Activated CD4-positive, alpha-beta T cell treated with anti-CD3 and anti-CD28 coated beads, Interleukin-2, amount 10 ng/mL, durations not matched to agents 24 days and 14 days (primary cell): ENCODE measurements at regions not wholly inside any gene's neighbourhood (a gene's known extent, or its start where the extent isn't known, plus 50 kb on each side); places are given as distances from the start of the nearest gene placed in this dataset.

Experiments used
- DNase-seq: peaks from one replicate; pipeline ENCODE4 v3.0.0; 2022
- H3K27ac Mint-ChIP-seq: one replicate; pipeline ENCODE4 v1.8.0; 2022; ENCODE audit warnings: mild to moderate bottlenecking, mixed read lengths
- H3K27me3 Mint-ChIP-seq: one replicate; pipeline ENCODE4 v1.8.0; 2022; ENCODE audit warnings: mixed read lengths
- H3K36me3 Mint-ChIP-seq: one replicate; pipeline ENCODE4 v1.8.0; 2022; ENCODE audit warnings: low read depth, mild to moderate bottlenecking, mixed read lengths
- H3K4me1 Mint-ChIP-seq: one replicate; pipeline ENCODE4 v1.8.0; 2021; ENCODE audit warnings: mixed read lengths
- H3K4me3 Mint-ChIP-seq: one replicate; pipeline ENCODE4 v1.8.0; 2022; ENCODE audit warnings: mild to moderate bottlenecking, moderate library complexity, mixed read lengths
- H3K9me3 Mint-ChIP-seq: one replicate; pipeline ENCODE4 v1.8.0; 2021; ENCODE audit warnings: mixed read lengths
- intact Hi-C: fragments of 100-400 bp; cut with micrococcal nuclease; formaldehyde crosslinking; loops from one replicate; pipeline ENCODE4 v1.15.1; 2023

- intact Hi-C loops: no loop called here
- no peak overlapping the region for H3K27ac Mint-ChIP-seq
- no peak overlapping the region for H3K4me3 Mint-ChIP-seq
- no peaks in the 10 kb centered on the region for H3K4me1 Mint-ChIP-seq
- no peaks in the 10 kb centered on the region for H3K36me3 Mint-ChIP-seq
- no peaks in the 10 kb centered on the region for H3K27me3 Mint-ChIP-seq
- peaks cover 6% of the 10 kb centered on the region for H3K9me3 Mint-ChIP-seq
- no peak for DNase-seq
Measured at GRCh38 chr9:17057729-17058128, 77.1 kb upstream of the CNTLN start.

GRCh38 chr9:17052626-17053025 lies 82.2 kb upstream of the CNTLN start:
- Mint-ChIP-seq H3K27ac (no peak overlapping the region), H3K4me3 (no peak overlapping the region), H3K27me3 (no peaks in the 10 kb centered on the region), H3K4me1 (no peaks in the 10 kb centered on the region), H3K9me3 (peaks cover 6% of the 10 kb centered on the region), H3K36me3 (no peaks in the 10 kb centered on the region)
- DNase-seq: no peak
- intact Hi-C loops: no loop called here

- H3K27me3 Mint-ChIP-seq: no peaks in the 10 kb centered on the region
- no peaks in the 10 kb centered on the region for H3K9me3 Mint-ChIP-seq
- no peaks in the 10 kb centered on the region for H3K36me3 Mint-ChIP-seq
- no peak overlapping the region for H3K4me3 Mint-ChIP-seq
- no peak for DNase-seq
- intact Hi-C loops: no loop called here
- H3K4me1 Mint-ChIP-seq: no peaks in the 10 kb centered on the region
- H3K27ac Mint-ChIP-seq: no peak overlapping the region
Measured at GRCh38 chr9:17045381-17045940, 89.4 kb upstream of the CNTLN start.

DNA sequence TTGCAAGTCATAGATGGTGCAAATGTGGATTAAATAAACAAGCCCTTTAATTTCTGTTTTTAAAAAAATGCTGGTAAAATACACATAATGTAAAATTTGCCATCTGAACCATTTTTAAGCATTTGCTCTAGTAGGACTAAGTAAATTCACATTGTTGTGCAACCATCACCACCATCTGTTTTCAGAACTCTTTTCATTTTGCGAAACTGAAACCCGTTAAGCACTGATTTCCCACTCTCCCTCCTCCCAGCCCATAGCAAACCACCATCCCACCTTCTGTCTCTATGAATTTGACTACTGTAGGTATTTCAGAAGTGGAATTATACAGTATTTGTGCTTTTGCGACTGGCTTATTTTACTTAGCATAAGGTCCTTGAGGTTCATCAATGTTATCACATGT lies 103.3 kb upstream of the CNTLN start:
- Mint-ChIP-seq H3K4me1 (no peaks in the 10 kb centered on the region), H3K4me3 (no peak overlapping the region), H3K9me3 (no peaks in the 10 kb centered on the region), H3K27ac (no peak overlapping the region), H3K36me3 (no peaks in the 10 kb centered on the region), H3K27me3 (no peaks in the 10 kb centered on the region)
- DNase-seq: no peak
- intact Hi-C loops: no loop called here

GRCh38 chr9:17025281-17025680 lies 109.6 kb upstream of the CNTLN start:
- no peak overlapping the region for H3K4me3 Mint-ChIP-seq
- DNase-seq: no peak
- H3K36me3 Mint-ChIP-seq: no peaks in the 10 kb centered on the region
- no peak overlapping the region for H3K27ac Mint-ChIP-seq
- H3K4me1 Mint-ChIP-seq: no peaks in the 10 kb centered on the region
- H3K9me3 Mint-ChIP-seq: peaks cover 4% of the 10 kb centered on the region
- intact Hi-C loops: no loop called here
- H3K27me3 Mint-ChIP-seq: no peaks in the 10 kb centered on the region

DNA sequence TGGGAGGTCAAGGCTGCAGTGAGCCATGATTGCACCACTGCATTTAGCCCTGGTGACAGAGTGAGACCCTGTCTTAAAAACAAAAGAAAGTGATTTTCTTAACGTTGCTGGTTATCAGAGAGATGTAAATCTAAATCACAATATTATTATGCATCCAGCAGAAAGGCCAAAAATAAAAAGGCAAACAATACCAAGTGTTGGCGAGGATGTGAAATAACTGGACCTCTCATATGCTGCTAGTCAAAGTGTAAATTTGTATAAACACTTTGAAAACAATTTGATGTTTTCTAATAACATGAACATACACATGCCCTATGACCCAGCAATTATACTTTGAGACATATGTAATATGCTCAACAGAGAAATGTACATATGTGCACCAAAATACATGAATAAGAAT lies 110.7 kb upstream of the CNTLN start:
- DNase-seq: no peak
- no peaks in the 10 kb centered on the region for H3K36me3 Mint-ChIP-seq
- intact Hi-C loops: no loop called here
- H3K9me3 Mint-ChIP-seq: peaks cover 4% of the 10 kb centered on the region
- H3K27me3 Mint-ChIP-seq: no peaks in the 10 kb centered on the region
- H3K4me3 Mint-ChIP-seq: no peak overlapping the region
- no peak overlapping the region for H3K27ac Mint-ChIP-seq
- no peaks in the 10 kb centered on the region for H3K4me1 Mint-ChIP-seq

DNA sequence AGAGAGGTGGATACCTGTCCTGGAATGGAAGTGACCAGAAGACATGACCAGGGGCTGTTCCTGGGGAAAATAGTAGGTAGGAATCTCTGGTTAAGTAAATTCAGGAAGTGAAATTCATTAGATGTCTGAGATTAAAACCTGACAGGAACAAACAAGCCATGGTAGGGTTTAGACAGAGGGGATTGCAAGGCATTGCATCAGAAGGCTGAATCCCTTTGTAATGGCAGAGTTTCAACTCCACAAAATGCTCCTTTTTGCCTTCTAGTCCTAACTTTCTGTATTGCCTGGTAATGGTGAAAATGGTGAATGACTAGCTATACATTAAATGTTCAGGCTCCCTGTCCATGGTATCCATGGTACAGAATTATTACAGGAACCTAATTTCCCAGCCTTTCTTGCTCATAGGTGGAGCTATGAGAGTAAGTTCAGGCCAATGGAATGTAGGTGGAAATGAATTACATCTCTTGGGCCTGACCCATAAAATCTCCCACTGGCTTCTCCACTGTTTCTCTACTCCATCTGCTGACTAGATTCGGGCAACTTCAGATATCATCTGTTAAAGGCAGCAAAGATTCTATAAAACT lies 113.4 kb upstream of the CNTLN start:
- DNase-seq: no peak

GRCh38 chr9:17019398-17019797 lies 115.4 kb upstream of the CNTLN start:
- Mint-ChIP-seq H3K36me3 (no peaks in the 10 kb centered on the region), H3K27me3 (no peaks in the 10 kb centered on the region), H3K4me1 (no peaks in the 10 kb centered on the region), H3K27ac (no peak overlapping the region), H3K4me3 (no peak overlapping the region), H3K9me3 (peaks cover 4% of the 10 kb centered on the region)
- DNase-seq: no peak
- intact Hi-C loops: no loop called here

More for the DNA sequence above, 113.4 kb upstream of the CNTLN start:
- Mint-ChIP-seq H3K36me3 (no peaks in the 10 kb centered on the region), H3K27ac (no peak overlapping the region), H3K27me3 (no peaks in the 10 kb centered on the region), H3K4me3 (no peak overlapping the region), H3K9me3 (peaks cover 4% of the 10 kb centered on the region), H3K4me1 (no peaks in the 10 kb centered on the region)
- intact Hi-C loops: no loop called here

- Mint-ChIP-seq H3K9me3 (peaks cover 4% of the 10 kb centered on the region), H3K27me3 (no peaks in the 10 kb centered on the region), H3K27ac (no peak overlapping the region), H3K36me3 (no peaks in the 10 kb centered on the region), H3K4me3 (no peak overlapping the region), H3K4me1 (no peaks in the 10 kb centered on the region)
- DNase-seq: no peak
- intact Hi-C loops: no loop called here
Measured at GRCh38 chr9:17018540-17019196, 116.2 kb upstream of the CNTLN start.

GRCh38 chr9:17017931-17018491 lies 116.8 kb upstream of the CNTLN start:
- DNase-seq: no peak
- H3K27ac Mint-ChIP-seq: no peak overlapping the region
- no peaks in the 10 kb centered on the region for H3K36me3 Mint-ChIP-seq
- no peaks in the 10 kb centered on the region for H3K4me1 Mint-ChIP-seq
- H3K4me3 Mint-ChIP-seq: no peak overlapping the region
- intact Hi-C loops: no loop called here
- H3K27me3 Mint-ChIP-seq: no peaks in the 10 kb centered on the region
- H3K9me3 Mint-ChIP-seq: peaks cover 4% of the 10 kb centered on the region

- H3K4me3 Mint-ChIP-seq: no peak overlapping the region
- no peak overlapping the region for H3K27ac Mint-ChIP-seq
- H3K36me3 Mint-ChIP-seq: no peaks in the 10 kb centered on the region
- H3K9me3 Mint-ChIP-seq: no peaks in the 10 kb centered on the region
- H3K27me3 Mint-ChIP-seq: no peaks in the 10 kb centered on the region
- intact Hi-C loops: no loop called here
- H3K4me1 Mint-ChIP-seq: no peaks in the 10 kb centered on the region
- no peak for DNase-seq
Measured at GRCh38 chr9:17013891-17014290, 120.9 kb upstream of the CNTLN start.

GRCh38 chr9:17013010-17013409 lies 121.8 kb upstream of the CNTLN start:
- Mint-ChIP-seq H3K36me3 (no peaks in the 10 kb centered on the region), H3K4me3 (no peak overlapping the region), H3K9me3 (no peaks in the 10 kb centered on the region), H3K27ac (no peak overlapping the region), H3K4me1 (no peaks in the 10 kb centered on the region), H3K27me3 (no peaks in the 10 kb centered on the region)
- no peak for DNase-seq
- intact Hi-C loops: no loop called here

GRCh38 chr9:17011880-17012279 lies 123.0 kb upstream of the CNTLN start:
- DNase-seq: no peak
- Mint-ChIP-seq H3K27me3 (no peaks in the 10 kb centered on the region), H3K36me3 (no peaks in the 10 kb centered on the region), H3K4me1 (no peaks in the 10 kb centered on the region), H3K9me3 (peaks cover 5% of the 10 kb centered on the region), H3K27ac (no peak overlapping the region), H3K4me3 (no peak overlapping the region)
- intact Hi-C loops: no loop called here

GRCh38 chr9:17009071-17009470 lies 125.8 kb upstream of the CNTLN start:
- no peaks in the 10 kb centered on the region for H3K36me3 Mint-ChIP-seq
- H3K27me3 Mint-ChIP-seq: no peaks in the 10 kb centered on the region
- no peak for DNase-seq
- no peak overlapping the region for H3K27ac Mint-ChIP-seq
- H3K9me3 Mint-ChIP-seq: peaks cover 5% of the 10 kb centered on the region
- H3K4me3 Mint-ChIP-seq: no peak overlapping the region
- intact Hi-C loops: no loop called here
- no peaks in the 10 kb centered on the region for H3K4me1 Mint-ChIP-seq
